DMS114 treated with DMSO at 0.1 percent for 48 hours (cell line): ENCODE measurements at regions not wholly inside any gene's neighbourhood (a gene's known extent, or its start where the extent isn't known, plus 50 kb on each side); places are given as distances from the start of the nearest gene placed in this dataset.

Experiments used
- DNase-seq: peaks from one replicate; lab custom pipeline; 2025; ENCODE audit not compliant: unreplicated experiment; lab: John Stamatoyannopoulos, UW

GRCh38 chr10:4533621-4534020, 292.4 kb upstream of the AKR1E2 start:
- DNase-seq = no peak

- DNase-seq = no peak
Measured at GRCh38 chr10:4532976-4533375, 293.0 kb upstream of the AKR1E2 start.

GRCh38 chr10:4532467-4532866, 293.5 kb upstream of the AKR1E2 start:
- no peak for DNase-seq

GRCh38 chr10:4532011-4532410, 294.0 kb upstream of the AKR1E2 start:
- no peak for DNase-seq

- no peak for DNase-seq
Measured at GRCh38 chr10:4529266-4529665, 296.7 kb upstream of the AKR1E2 start.

- no peak for DNase-seq
Measured at GRCh38 chr10:4527281-4527970, 298.6 kb upstream of the AKR1E2 start.

- DNase-seq = no peak
Measured at GRCh38 chr10:4526311-4526731, 299.7 kb upstream of the AKR1E2 start.

- DNase-seq = no peak
Measured at GRCh38 chr10:4525103-4525502, 300.9 kb upstream of the AKR1E2 start.

- no peak for DNase-seq
Measured at GRCh38 chr10:4522296-4523000, 303.6 kb upstream of the AKR1E2 start.

- no peak for DNase-seq
Measured at GRCh38 chr10:4519658-4520402, 306.2 kb upstream of the AKR1E2 start.

GRCh38 chr10:4517746-4518145, 308.3 kb upstream of the AKR1E2 start:
- DNase-seq = no peak

GRCh38 chr10:4515721-4516120, 310.3 kb upstream of the AKR1E2 start:
- DNase-seq = no peak

- no peak for DNase-seq
Measured at GRCh38 chr10:4514445-4515108, 311.4 kb upstream of the AKR1E2 start.

- no peak for DNase-seq
Measured at GRCh38 chr10:4512671-4513240, 313.3 kb upstream of the AKR1E2 start.

GRCh38 chr10:4512196-4512595, 313.8 kb upstream of the AKR1E2 start:
- no peak for DNase-seq

GRCh38 chr10:4511509-4511908, 314.5 kb upstream of the AKR1E2 start:
- DNase-seq = no peak

GRCh38 chr10:4509405-4509804, 316.6 kb upstream of the AKR1E2 start:
- no peak for DNase-seq

- DNase-seq = no peak
Measured at GRCh38 chr10:4506095-4506494, 319.9 kb upstream of the AKR1E2 start.

GRCh38 chr10:4504550-4504949, 321.5 kb upstream of the AKR1E2 start:
- DNase-seq = no peak

GRCh38 chr10:4503076-4503475, 322.9 kb upstream of the AKR1E2 start:
- no peak for DNase-seq

- DNase-seq = no peak
Measured at GRCh38 chr10:4501306-4501705, 324.7 kb upstream of the AKR1E2 start.
